GM19372 (cell line): ENCODE measurements at regions not wholly inside any gene's neighbourhood (a gene's known extent, or its start where the extent isn't known, plus 50 kb on each side); places are given as distances from the start of the nearest gene placed in this dataset.

ENCODE experiments used
- ATAC-seq: cut with Tn5 transposase; IDR thresholded peaks from one replicate; pipeline ENCODE4 v1.9.1; 2021; ENCODE audit warnings: mild to moderate bottlenecking, low read depth, moderate library complexity; ENCODE audit not compliant: unreplicated experiment

- no peak for ATAC-seq
Measured at GRCh38 chr1:109827466-109827865, 63.7 kb upstream of the EPS8L3 start.

- no peak for ATAC-seq
Measured at GRCh38 chr1:109826930-109827349, 63.2 kb upstream of the EPS8L3 start.

- ATAC-seq = no peak
Measured at GRCh38 chr1:109826446-109826845, 62.7 kb upstream of the EPS8L3 start.

GRCh38 chr1:109824349-109825115 lies 60.8 kb upstream of the EPS8L3 start:
- ATAC-seq = no peak

GRCh38 chr1:109823543-109824348 lies 60.0 kb upstream of the EPS8L3 start:
- ATAC-seq = no peak

GRCh38 chr1:109822749-109823542 lies 59.2 kb upstream of the EPS8L3 start:
- no peak for ATAC-seq

GRCh38 chr1:109821831-109822745 lies 58.4 kb upstream of the EPS8L3 start:
- ATAC-seq = no peak

GRCh38 chr1:109821221-109821669 lies 57.5 kb upstream of the EPS8L3 start:
- no peak for ATAC-seq

GRCh38 chr1:109819906-109820305 lies 56.2 kb upstream of the EPS8L3 start:
- no peak for ATAC-seq

GRCh38 chr1:109818988-109819764 lies 55.5 kb upstream of the EPS8L3 start:
- no peak for ATAC-seq

GRCh38 chr1:109818271-109818987 lies 54.7 kb upstream of the EPS8L3 start:
- ATAC-seq = no peak

GRCh38 chr1:109817881-109818270 lies 54.2 kb upstream of the EPS8L3 start:
- ATAC-seq = no peak

- no peak for ATAC-seq
Measured at GRCh38 chr1:109816975-109817535, 53.3 kb upstream of the EPS8L3 start.

- peak; percentile 89 for ATAC-seq
Measured at GRCh38 chr1:109816175-109816811, 52.6 kb upstream of the EPS8L3 start.

- no peak for ATAC-seq
Measured at GRCh38 chr1:109815809-109816174, 52.1 kb upstream of the EPS8L3 start.

- no peak for ATAC-seq
Measured at GRCh38 chr1:109814993-109815786, 51.5 kb upstream of the EPS8L3 start.

GRCh38 chr1:109814223-109814622 lies 50.5 kb upstream of the EPS8L3 start:
- no peak for ATAC-seq
